ENCODE measurements at regions not wholly inside any gene's neighbourhood (a gene's known extent, or its start where the extent isn't known, plus 50 kb on each side); places are given as distances from the start of the nearest gene placed in this dataset.

DNA sequence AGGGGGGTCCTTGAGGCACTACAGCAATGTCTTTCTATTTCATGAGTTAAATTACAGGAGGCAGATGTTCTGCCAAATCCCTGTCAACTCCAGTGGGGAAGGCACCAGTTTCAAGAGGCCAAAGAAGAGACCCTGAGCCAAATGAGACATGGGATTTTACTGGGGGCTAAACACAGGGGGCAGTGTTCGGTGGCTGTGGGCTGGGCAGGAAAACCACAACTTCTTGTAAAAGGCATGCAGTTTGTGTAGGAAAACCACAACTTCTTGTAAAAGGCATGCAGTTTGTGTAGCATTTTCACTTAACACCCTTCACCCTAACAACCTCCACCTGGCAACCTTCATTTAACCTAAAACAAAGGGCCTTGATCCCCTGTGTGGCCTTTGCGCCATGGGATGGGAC, 61.0 kb downstream of the POLR2M start:
- H3K9me3 ChIP-seq (replicated peaks; ENCODE audit: insufficient read depth, low read length) = no peaks in the 10 kb centered on the region
- peaks cover 16% of the 10 kb centered on the region for H3K4me1 ChIP-seq (ENCODE audit: low read length)
- H3K27ac ChIP-seq (ENCODE audit: low read length) = no peak overlapping the region
- H3K79me2 ChIP-seq (ENCODE audit: low read length) = no peaks in the 10 kb centered on the region
- DNase-seq = no peak
- H2AFZ ChIP-seq (ENCODE audit: low read length) = no peak overlapping the region
- H3K4me3 ChIP-seq (ENCODE audit: low read length) = no peak overlapping the region
- H3F3A ChIP-seq (ENCODE audit: insufficient read depth, low read length) = no peaks in the 10 kb centered on the region
- H3K9ac ChIP-seq (ENCODE audit: low read length) = no peak overlapping the region
- H4K20me1 ChIP-seq (ENCODE audit: insufficient read depth, low read length) = no peaks in the 10 kb centered on the region
- H3K9me2 ChIP-seq (replicated peaks; ENCODE audit: insufficient read depth, low read length) = no peaks in the 10 kb centered on the region
- H3K27me3 ChIP-seq (replicated peaks; ENCODE audit: insufficient read depth, low read length) = no peaks in the 10 kb centered on the region
- no peaks in the 10 kb centered on the region for H3K36me3 ChIP-seq (replicated peaks; ENCODE audit: insufficient read depth, low read length)
- no peak for TF ChIP-seq EZH2 (optimal IDR thresholded peaks at IDR 0.05; ENCODE audit: low read depth, low read length)
- TF ChIP-seq, protein P1, sequence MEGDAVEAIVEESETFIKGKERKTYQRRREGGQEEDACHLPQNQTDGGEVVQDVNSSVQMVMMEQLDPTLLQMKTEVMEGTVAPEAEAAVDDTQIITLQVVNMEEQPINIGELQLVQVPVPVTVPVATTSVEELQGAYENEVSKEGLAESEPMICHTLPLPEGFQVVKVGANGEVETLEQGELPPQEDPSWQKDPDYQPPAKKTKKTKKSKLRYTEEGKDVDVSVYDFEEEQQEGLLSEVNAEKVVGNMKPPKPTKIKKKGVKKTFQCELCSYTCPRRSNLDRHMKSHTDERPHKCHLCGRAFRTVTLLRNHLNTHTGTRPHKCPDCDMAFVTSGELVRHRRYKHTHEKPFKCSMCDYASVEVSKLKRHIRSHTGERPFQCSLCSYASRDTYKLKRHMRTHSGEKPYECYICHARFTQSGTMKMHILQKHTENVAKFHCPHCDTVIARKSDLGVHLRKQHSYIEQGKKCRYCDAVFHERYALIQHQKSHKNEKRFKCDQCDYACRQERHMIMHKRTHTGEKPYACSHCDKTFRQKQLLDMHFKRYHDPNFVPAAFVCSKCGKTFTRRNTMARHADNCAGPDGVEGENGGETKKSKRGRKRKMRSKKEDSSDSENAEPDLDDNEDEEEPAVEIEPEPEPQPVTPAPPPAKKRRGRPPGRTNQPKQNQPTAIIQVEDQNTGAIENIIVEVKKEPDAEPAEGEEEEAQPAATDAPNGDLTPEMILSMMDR (IDR thresholded peaks at IDR 0.05; ENCODE audit: low read length) = peak; percentile 15; the same call in 1 of the 2 replicates
- no peak overlapping the region for H3K4me2 ChIP-seq (ENCODE audit: low read depth, low read length)

DNA sequence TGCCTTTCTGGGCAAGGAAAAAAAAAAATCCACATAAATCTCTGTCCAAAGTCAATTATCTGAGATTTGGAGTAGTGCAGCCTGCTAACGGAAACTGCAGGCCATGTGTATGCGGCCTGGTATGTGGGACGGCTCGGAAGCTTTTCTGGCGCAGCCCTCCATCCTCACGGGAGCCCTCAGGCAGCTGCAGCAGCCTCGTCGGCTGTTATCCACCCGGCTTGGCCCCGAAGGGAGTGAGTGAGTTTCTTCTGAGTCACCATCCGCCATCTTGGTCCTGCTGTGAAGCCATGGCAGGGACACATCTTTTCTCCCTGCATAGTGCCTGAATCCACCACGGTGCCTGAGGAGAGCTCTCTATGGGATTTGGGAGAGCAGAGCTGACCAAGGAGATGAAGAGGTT, 62.8 kb downstream of the POLR2M start:
- no peaks in the 10 kb centered on the region for H3K9me2 ChIP-seq (replicated peaks; ENCODE audit: insufficient read depth, low read length)
- no peak overlapping the region for H3K4me3 ChIP-seq (ENCODE audit: low read length)
- no peaks in the 10 kb centered on the region for H3K9me3 ChIP-seq (replicated peaks; ENCODE audit: insufficient read depth, low read length)
- no peak overlapping the region for H3K4me2 ChIP-seq (ENCODE audit: low read depth, low read length)
- TF ChIP-seq EZH2phosphoT487 (IDR thresholded peaks at IDR 0.05; ENCODE audit: low read length) = no peak
- TF ChIP-seq EZH2 (optimal IDR thresholded peaks at IDR 0.05; ENCODE audit: low read depth, low read length) = no peak
- TF ChIP-seq, protein P1 (IDR thresholded peaks at IDR 0.05; ENCODE audit: low read length) = no peak
- H3F3A ChIP-seq (ENCODE audit: insufficient read depth, low read length) = no peaks in the 10 kb centered on the region
- no peak overlapping the region for H3K27ac ChIP-seq (ENCODE audit: low read length)
- H2AFZ ChIP-seq (ENCODE audit: low read length) = no peak overlapping the region
- peaks cover 16% of the 10 kb centered on the region for H3K4me1 ChIP-seq (ENCODE audit: low read length)
- no peak for DNase-seq
- H3K27me3 ChIP-seq (replicated peaks; ENCODE audit: insufficient read depth, low read length) = no peaks in the 10 kb centered on the region
- H3K79me2 ChIP-seq (ENCODE audit: low read length) = no peaks in the 10 kb centered on the region
- no peak overlapping the region for H3K9ac ChIP-seq (ENCODE audit: low read length)
- no peaks in the 10 kb centered on the region for H4K20me1 ChIP-seq (ENCODE audit: insufficient read depth, low read length)
- H3K36me3 ChIP-seq (replicated peaks; ENCODE audit: insufficient read depth, low read length) = no peaks in the 10 kb centered on the region

GRCh38 chr15:57770495-57770894, 64.0 kb downstream of the POLR2M start:
- no peak for DNase-seq
- H3K27ac ChIP-seq (ENCODE audit: low read length) = no peak overlapping the region

More at GRCh38 chr15:57770495-57770894, 64.0 kb downstream of the POLR2M start:
- H3K36me3 ChIP-seq (replicated peaks; ENCODE audit: insufficient read depth, low read length) = no peaks in the 10 kb centered on the region
- no peaks in the 10 kb centered on the region for H3F3A ChIP-seq (ENCODE audit: insufficient read depth, low read length)
- no peak overlapping the region for H3K4me2 ChIP-seq (ENCODE audit: low read depth, low read length)
- H3K27me3 ChIP-seq (replicated peaks; ENCODE audit: insufficient read depth, low read length) = no peaks in the 10 kb centered on the region
- no peaks in the 10 kb centered on the region for H3K9me3 ChIP-seq (replicated peaks; ENCODE audit: insufficient read depth, low read length)
- H4K20me1 ChIP-seq (ENCODE audit: insufficient read depth, low read length) = no peaks in the 10 kb centered on the region
- H3K9me2 ChIP-seq (replicated peaks; ENCODE audit: insufficient read depth, low read length) = no peaks in the 10 kb centered on the region
- H3K9ac ChIP-seq (ENCODE audit: low read length) = no peak overlapping the region
- no peak overlapping the region for H3K4me3 ChIP-seq (ENCODE audit: low read length)
- no peak overlapping the region for H2AFZ ChIP-seq (ENCODE audit: low read length)
- H3K4me1 ChIP-seq (ENCODE audit: low read length) = peaks cover 16% of the 10 kb centered on the region
- TF ChIP-seq EZH2phosphoT487 (IDR thresholded peaks at IDR 0.05; ENCODE audit: low read length) (no peak), EZH2 (optimal IDR thresholded peaks at IDR 0.05; ENCODE audit: low read depth, low read length) (no peak)
- TF ChIP-seq, protein P1 (IDR thresholded peaks at IDR 0.05; ENCODE audit: low read length) = no peak
- H3K79me2 ChIP-seq (ENCODE audit: low read length) = no peaks in the 10 kb centered on the region
